GM21576 (cell line): ENCODE measurements at regions not wholly inside any gene's neighbourhood (a gene's known extent, or its start where the extent isn't known, plus 50 kb on each side); places are given as distances from the start of the nearest gene placed in this dataset.
"Not testable (repeated sequence)": the region's sequence is repeated elsewhere in the genome, so short reads cannot be mapped to it uniquely, and the experiment has no call there.

Source experiments
- ATAC-seq: cut with Tn5 transposase; IDR thresholded peaks from one replicate; pipeline ENCODE4 v1.9.1; 2021; ENCODE audit warnings: mild to moderate bottlenecking, moderate library complexity; ENCODE audit not compliant: unreplicated experiment

DNA sequence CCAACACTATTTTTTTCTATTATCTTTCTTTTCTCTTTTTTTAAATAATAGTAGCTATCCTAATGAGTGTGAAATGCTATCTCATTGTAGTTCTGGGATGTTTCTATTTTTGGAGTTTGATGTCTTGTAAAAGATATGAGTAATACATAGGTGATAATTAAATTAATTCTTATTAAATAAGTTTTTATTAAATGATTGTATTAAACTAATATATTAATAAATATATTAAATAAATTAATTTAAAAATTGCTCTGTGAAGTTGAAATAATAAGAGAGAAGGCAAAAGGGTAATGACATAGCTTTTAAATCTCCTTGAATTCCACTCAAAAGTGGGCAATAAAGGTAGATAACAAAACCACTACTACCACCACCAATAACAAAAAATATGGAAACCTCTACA, 230.2 kb upstream of the SSTR1 start:
- ATAC-seq: no peak

DNA sequence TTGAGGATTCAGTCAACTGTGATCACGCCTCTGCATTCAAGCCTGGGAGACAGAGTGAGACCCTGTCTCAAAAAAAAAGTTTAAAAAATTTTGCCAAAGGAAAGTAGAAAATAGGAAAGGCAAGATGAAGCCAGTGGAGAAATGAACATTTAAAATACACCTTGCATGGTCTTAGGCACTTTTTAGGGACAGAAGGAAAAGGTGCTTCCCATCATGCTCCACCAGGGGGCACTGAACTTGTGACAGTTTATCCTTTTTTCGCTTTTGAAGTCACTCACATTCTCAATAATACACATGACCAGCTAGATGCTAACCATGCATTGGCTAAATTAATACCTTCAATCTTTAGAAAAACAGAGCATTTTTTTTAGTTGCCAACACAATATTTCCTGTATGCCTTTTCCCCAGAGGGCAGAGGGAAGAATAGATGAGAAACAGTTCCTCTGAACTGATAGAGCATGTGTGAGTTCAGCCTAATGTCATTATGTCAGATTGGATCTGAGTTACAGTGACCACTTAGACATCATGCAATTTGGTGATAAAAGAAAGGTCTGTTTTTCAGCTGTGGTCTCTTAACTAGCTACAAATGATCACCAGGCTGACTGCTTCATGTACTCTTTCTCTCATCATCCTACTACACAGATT, 221.8 kb upstream of the SSTR1 start:
- no peak for ATAC-seq

DNA sequence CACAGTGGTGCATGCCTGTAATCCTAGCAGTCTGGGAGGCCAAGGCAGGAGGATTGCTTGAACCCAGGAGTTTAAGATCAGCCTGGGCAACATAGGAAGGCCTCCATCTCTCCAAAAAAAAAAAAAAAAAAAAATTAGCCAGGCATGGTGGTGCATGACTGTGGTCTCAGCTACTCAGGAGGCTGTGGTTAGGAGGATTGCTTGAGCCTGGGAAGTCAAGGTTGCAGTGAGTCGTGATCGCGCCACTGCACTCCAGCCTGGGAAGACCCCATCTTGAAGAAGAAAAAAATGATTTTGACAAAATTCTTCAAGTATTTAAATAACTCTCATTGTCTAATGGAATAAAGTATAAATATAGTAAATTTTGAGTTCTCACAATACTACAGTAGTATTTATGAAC, 219.2 kb upstream of the SSTR1 start:
- no peak for ATAC-seq

DNA sequence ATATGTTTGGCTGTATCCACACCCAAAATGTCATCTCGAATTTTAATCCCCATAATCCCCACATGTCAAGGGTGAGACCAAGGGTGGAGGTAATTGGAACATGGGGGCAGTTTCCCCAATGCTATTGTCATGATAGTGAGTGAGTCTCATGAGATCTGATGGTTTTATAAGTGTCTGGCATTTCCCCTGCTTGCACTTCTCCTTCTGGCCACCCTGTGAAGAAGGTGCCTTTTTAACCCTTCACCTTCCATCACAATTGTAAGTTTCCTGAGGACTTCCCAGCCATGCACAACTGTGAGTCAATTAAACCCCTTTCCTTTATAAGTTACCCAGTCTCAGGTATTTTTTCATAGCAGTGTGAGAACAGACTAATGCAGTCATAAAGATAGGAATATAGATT, 216.7 kb upstream of the SSTR1 start:
- no peak for ATAC-seq

DNA sequence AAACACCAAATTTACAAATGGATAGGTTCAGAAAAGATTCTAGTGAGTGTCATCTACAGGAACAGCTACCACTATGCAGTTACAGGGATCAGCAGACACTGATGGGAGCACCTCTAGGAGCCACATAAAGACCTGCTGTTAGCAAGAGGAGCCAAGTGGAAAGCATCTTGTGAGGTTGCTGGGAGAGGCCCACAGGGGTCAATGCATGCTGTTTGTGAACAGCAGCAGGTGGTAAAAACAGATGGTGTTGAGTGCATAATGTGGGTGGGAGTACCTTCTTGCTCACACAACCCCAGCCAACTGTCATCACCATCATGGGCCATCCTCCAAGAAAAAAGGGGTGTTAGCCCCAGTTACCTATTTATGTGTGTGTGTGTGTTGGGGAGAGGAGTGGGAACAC, 215.2 kb upstream of the SSTR1 start:
- no peak for ATAC-seq

DNA sequence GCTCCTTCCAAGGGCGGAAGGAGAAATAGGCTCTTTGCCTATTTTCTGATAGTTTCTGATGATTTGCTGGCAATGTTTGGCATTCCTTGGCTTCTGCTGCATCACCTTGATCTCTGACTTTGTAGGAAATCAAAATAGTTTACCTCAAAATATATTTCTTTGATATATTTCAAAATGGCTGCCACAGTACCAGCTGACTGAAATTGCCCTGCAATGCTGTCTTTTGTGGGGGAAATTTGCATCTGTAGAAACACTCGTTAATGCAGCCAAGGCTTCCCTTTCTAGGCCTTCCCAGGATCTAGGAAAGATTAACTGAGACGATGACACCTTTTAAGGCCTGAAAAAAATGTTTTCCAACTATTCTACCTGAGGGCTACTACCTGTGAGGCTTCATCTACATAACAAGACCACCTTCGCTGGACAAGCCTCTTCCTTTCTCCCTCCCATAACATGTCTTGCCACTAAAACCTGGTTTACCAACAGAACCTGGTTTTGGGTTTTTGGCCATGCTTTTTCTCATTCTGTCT, 212.8 kb upstream of the SSTR1 start:
- no peak for ATAC-seq

DNA sequence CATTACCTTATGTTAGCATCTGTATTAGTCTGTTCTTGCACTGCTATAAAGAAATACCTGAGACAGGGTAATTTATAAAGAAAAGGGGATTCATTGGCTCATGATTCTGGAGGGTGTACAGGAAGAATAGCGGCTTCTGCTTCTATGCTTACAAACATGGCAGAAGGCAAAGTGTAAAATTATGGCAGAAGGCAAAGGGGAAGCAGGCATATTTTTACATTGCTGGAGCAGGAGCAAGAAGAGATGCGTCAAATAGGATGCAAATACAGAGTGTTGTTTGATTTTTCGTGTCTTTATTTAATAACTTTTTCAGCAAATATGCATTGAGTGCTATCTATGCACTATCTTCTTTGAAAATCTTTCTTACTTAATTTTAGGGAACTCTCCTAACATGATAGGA, 210.7 kb upstream of the SSTR1 start:
- no peak for ATAC-seq

DNA sequence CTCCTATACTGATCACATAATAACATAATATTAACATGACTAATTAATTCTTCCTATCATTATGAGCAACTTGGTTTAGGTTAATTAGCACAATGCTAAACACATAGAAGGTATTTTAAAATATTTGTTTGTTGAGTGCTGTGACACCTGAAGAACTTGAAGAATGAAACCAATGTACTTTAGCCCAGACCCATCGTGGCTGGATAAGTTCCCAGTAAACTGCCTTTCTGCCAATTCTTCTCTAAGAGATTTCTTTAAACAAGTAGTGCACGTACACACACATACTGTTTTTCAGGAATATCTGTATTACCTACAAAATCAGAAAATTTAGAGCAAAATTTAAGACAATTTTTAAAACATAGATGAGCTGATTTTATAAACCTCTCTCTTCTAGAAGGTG, 207.4 kb upstream of the SSTR1 start:
- ATAC-seq: no peak

DNA sequence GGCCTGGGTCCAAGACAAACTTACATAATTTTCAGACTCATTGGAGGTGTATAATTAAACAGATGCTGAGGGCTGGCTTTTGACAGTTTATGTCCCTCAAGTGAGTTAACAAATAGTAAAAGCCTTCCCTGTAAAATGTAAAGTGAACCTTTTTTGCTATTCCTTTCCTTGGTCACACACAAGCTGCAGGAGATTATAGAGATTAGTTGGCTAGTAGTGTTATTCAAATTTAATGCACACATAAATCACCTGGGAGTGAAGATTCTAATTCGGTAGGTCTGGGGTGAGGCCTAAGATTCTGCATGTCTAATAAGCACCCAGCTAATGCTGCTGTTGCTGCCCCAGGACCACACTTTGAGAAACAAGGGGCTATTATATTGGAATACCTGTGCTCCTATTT, 206.2 kb upstream of the SSTR1 start:
- ATAC-seq: no peak

DNA sequence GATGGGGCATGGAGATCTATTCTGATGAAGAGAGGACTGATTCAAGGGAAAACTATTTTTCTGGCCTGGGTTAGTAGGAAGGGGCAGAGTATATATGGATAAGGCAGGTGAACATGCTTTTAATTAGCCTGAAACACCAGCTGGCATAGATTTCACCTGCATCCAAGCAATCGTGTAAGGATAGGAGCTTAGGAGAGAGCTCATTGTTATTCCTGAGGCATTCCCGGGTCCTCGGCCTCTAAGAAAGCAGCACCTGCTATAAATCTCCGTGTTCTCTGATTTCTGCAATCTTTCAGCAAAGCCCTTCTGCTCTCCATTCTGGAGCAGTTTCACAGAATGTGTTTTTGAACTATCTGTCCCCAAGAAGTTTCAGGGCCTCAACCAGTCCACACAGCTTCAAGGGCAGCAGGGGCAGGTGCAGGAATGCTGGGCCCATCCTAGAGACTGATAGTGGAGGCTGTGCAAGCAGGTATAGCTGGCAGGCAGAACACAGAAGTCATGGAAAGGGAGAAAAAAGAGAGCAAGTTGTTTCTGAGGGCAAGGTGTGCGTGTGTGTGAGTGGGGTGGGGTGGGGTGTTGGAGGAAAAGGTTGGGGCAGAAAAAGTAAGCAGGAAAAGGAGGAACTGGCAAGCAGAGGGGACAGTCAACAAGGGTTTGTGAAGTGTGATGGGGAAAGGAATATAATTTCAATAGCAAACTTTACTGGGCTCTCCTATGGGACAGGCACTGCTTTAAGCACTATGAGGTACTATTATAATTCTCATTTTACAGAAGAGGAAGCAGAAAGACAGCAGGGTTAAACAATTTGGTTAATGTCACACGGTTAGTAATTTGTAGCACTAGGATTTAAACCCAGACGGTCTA, 203.7 kb upstream of the SSTR1 start:
- ATAC-seq: no peak

DNA sequence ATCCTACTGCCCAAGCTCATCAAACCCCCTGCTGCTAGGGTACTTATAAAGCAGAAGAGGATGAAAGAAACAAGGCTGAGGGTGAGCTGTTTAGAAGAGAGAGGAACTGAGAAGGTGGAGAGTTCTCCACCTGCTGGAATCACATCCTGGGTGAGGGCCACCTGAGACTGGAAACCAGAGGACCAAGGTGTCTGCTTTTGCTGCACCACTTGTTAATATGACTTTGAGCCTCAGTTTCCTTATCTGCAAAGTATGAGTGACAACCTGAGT, 203.2 kb upstream of the SSTR1 start:
- no peak for ATAC-seq

DNA sequence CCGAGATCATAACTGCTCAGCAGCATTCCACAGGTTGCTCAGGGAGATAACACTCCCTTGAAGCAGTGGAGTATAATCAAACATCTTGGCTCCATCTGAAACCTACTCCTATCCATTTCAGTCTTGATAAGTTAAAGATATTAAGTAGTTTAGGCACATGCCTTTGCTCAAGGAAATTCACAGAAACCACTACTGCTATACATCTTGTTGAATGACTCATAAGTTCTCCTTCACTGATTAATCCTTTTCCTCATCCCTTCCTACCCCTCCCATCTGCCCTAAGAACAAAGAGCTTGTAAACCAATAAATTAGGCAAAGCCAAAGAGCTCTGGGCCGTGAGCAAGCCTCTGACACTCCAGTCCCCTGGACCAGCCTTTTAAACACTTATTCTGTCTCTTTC, 196.5 kb upstream of the SSTR1 start:
- not testable (repeated sequence) for ATAC-seq

DNA sequence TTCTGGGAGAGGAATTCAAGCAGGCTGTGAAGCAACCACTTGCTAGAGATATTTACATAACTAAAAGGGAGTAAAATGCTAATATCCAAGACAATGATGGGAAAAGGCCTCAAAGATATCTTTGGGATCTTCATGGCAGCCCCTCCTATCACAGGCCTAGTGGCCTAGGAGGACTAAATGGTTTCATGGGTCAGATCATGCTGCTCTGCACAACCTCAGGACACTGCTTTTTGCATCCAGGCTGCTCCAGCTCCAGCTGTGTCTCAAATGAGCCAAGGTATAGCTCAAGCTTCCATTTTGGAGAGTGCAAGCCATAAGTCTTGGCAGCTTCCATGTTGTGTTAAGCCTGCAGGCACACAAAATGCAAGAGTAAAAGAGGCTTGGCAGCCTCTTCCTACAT, 195.6 kb upstream of the SSTR1 start:
- ATAC-seq: no peak

DNA sequence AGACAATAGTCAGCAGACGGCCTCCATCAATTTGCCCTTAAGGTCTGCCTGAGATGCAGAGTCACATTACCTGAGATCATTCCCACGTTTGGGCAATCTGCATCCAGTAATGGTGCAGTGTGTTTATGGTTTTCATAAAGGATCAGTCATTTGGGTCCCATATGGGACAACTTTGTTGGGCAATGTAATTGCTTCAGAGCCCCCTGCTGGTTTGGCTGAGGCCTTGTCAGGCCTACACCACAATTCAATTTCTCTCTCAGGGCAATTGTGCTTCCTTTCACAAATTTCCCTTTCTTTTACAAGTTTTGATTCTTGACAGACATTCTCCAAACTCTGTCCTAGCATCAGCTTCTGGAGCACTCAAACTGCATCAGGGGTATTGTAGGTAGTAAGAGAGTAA, 191.2 kb upstream of the SSTR1 start:
- no peak for ATAC-seq

DNA sequence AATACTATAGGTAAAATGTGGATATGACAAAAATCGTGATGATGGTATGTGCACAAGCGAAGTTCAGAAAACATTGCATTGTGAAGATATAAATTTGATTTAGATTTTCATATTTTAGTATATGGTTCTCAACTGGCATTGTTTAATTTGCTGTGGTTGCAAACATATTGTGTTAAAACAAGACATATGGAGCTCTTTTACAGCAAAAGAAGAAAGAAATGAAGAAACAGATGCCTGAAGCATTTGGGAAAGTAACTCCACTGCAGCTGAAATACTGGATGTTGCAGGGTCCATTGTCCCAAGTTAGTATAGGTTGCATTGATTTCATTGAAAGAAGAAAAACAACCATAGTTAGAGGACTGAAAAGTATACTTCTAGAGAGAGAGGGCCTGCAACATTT, 185.8 kb upstream of the SSTR1 start:
- no peak for ATAC-seq

DNA sequence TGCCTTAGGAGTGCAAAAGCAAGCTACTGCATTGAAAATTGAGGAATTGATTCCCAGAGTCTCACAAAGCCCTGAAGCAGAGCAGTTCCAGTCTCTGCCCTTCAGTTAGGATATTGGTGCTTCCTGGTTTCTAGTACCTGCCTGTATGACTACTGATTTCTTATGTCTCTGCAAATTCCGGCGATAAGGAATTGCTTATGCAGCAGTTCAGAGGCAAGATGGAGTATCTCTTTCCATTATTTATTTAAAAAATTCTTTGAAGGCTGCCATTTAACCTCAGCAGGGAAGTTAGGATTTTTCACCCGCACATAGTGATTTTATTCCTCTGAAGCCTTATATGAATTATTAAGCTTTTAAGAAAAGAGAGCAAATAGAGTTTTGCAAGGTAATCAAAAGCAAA, 184.9 kb upstream of the SSTR1 start:
- no peak for ATAC-seq

DNA sequence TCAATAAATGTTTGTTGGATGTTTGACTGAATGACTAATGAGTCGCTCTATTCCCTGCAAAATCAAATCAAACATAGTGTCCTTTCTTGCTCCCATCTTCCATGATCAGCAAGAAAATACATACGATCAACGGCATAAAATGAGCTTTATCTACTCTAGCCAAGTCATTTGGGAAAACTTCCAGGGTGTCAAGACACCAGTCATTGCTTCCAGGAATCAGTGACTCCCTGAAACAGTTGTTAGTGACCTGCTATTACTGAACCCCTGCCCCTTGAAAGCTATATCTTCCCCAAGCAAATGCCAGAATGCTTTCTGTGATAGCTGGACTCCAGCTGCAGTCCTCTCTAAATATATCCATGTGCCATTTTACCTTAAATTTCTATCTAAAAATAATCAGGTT, 169.5 kb upstream of the SSTR1 start:
- no peak for ATAC-seq

DNA sequence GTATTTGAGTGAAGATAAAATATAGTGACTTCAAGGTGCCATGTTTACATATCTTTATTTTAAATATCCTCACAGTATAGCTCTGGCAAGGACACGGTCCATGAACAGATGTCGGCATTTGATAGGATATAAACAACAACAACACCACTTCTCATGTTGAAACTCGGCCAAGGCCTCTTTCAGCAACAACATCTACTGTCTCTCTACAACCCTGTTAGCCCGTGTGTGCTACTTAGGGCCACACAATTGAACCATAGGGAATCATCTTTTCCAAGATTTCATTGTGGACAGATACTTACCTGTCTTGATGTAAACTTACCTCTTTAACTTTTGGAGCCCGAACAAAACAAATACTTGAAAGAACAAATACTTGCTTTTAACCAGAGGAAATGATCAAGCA, 168.7 kb upstream of the SSTR1 start:
- ATAC-seq: no peak

DNA sequence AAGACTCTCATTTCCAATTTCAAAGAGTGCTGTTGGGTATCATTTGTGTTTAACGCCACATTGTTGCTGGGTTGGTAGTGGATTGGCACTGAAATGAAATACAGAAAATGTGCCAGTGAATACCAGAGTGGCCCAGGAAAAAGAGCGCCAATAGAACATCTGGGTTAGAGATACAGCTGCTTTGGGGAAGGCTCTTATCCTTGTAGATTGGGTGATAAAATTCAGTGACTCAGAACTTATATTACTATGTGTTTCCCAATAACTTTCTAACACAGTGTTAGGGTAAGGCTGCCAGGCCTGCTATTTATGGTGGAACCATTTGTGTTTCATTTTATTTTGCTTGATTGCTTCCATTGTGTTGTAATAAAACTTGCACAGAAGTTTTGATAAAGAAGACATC, 168.2 kb upstream of the SSTR1 start:
- ATAC-seq: no peak

DNA sequence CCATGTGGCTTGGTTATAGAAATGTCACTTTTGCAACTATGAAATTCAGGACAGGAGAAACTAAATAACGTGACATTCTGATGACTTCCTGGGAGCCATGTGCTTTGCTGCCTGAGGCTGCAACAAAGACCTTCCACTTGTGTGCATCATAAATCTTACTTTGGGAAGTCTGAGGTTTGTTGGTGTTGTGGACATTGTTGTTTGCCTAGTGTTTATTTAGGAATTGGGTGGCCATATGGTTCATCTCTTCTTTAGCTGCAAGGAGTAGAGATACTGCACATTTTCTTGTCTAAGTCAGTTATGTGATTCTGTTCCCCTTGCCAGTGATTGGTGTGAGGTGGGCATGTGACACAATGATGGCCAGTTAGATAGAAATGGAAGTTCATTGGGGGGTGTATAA, 167.3 kb upstream of the SSTR1 start:
- ATAC-seq: no peak

DNA sequence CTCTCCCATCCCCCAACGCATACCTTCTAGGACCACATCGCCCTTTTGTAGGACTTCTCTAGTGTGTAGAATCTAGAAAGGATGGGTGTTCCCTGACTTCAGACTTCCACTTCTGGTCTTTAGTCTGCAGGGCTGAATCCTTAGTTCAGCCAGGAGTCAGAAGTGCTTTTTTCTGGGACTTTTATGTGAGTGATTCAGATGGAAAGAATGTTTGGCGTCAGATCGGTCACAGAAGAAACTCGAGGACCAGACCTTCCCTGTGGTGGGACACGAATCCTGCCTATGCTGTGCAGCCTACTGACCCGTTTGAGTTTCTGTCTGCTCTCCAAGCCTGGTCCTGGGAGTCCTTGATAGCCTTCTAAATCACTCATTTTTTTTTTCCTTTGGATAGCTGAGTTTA, 165.4 kb upstream of the SSTR1 start:
- no peak for ATAC-seq

DNA sequence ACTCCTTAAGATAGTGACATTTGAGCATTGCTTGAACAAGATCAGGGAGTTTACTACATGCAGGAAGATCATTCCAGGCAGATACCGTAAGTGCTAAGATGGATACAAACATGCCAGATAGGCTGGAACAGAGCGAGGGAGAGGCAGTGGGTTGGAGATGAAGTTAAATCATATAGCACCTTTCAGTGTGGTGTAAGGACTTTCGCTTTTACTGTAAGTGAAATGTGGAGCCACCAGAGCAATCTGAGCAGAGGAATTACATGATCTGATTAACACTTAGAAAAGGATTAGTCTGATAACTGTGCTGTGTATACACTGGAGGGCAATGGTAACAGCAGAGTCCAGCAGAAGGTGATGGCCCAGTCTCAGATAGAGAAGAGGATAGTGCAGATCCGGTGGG, 163.0 kb upstream of the SSTR1 start:
- no peak for ATAC-seq

DNA sequence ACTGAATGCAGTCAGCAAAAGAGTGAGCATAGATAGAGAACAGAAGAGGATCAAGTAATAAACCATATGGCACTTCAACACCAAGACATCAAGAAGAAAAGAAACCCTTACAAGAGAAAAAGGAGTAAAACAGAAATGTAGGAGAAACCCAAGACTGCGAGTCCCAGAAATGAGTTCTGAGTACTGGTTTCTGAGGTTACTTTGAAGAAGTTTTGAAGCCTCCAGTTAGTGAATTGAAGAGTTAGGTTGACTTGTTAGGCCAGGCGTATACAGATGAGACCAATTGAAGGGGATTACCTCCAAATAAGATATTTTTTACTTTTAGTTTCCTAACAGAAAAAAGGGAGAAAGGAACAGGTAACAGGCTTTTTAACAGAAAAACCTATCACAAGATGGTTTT, 162.2 kb upstream of the SSTR1 start:
- no peak for ATAC-seq
